OCI-LY3 (cell line): ENCODE measurements at regions not wholly inside any gene's neighbourhood (a gene's known extent, or its start where the extent isn't known, plus 50 kb on each side); places are given as distances from the start of the nearest gene placed in this dataset.

Experiments used
- CTCF ChIP-seq: fragments of 200-600, 300-600 bp; sonication (generic); IDR thresholded peaks from 2 replicates; pipeline ENCODE4 v1.5.1; 2014; ENCODE audit warnings: antibody characterized with exemption, low read length, low read depth
- EZH2phosphoT487 ChIP-seq: fragments of 200-600 bp; shearing (Covaris generic); IDR thresholded peaks from 2 replicates; pipeline ENCODE4 v1.6.1; 2018; ENCODE audit warnings: antibody characterized with exemption, mixed run types, low read depth

GRCh38 chr4:143118663-143119062 lies 66.1 kb upstream of the USP38 start:
- no peak for TF ChIP-seq CTCF
- TF ChIP-seq EZH2phosphoT487, result no peak
